ENCODE measurements at regions not wholly inside any gene's neighbourhood (a gene's known extent, or its start where the extent isn't known, plus 50 kb on each side); places are given as distances from the start of the nearest gene placed in this dataset.

- Histone ChIP-seq H3K27ac (ENCODE audit: low read depth, low read length, poor library complexity, severe bottlenecking) (no peak overlapping the region), H3K4me3 (ENCODE audit: low read depth, low read length, poor library complexity, severe bottlenecking) (no peak overlapping the region), H2AFZ (ENCODE audit: low read length) (no peak overlapping the region), H3K4me1 (ENCODE audit: insufficient read depth, low read length, poor library complexity, severe bottlenecking) (no peaks in the 10 kb centered on the region), H3K4me2 (ENCODE audit: low read length) (no peak overlapping the region), H3K79me2 (ENCODE audit: insufficient read depth, low read depth, low read length) (no peaks in the 10 kb centered on the region), H4K20me1 (ENCODE audit: insufficient read depth, low read length) (no peaks in the 10 kb centered on the region), H3K9me3 (ENCODE audit: low read length) (no peaks in the 10 kb centered on the region), H3K36me3 (ENCODE audit: insufficient read depth, low read length) (no peaks in the 10 kb centered on the region), H3K9me2 (ENCODE audit: insufficient read depth, low read length) (no peaks in the 10 kb centered on the region)
- DNase-seq (ENCODE audit: low spot score): no peak
- intact Hi-C loops (cut with micrococcal nuclease; ENCODE audit: unreplicated experiment): no loop called here
- ChIA-PET CTCF (ENCODE audit: unreplicated experiment) (no interaction called here), POLR2A (no interaction called here)
- no TSS peak for BruUV-seq (replicated peaks)
- TF ChIP-seq CTCF (conservative IDR thresholded peaks at IDR 0.05; ENCODE audit: low read length) (no peak), EZH2phosphoT487 (IDR thresholded peaks at IDR 0.05; ENCODE audit: borderline replicate concordance, low read depth, low read length) (no peak)
These were observed 109.7 kb upstream of the TET2 start for GRCh38 chr4:105036991-105037390.

- Histone ChIP-seq H2AFZ (ENCODE audit: low read length) (no peak overlapping the region), H3K79me2 (ENCODE audit: insufficient read depth, low read depth, low read length) (no peaks in the 10 kb centered on the region), H3K27ac (ENCODE audit: low read depth, low read length, poor library complexity, severe bottlenecking) (no peak overlapping the region), H3K9me3 (ENCODE audit: low read length) (no peaks in the 10 kb centered on the region), H3K4me2 (ENCODE audit: low read length) (no peak overlapping the region), H3K36me3 (ENCODE audit: insufficient read depth, low read length) (no peaks in the 10 kb centered on the region), H3K9me2 (ENCODE audit: insufficient read depth, low read length) (no peaks in the 10 kb centered on the region), H4K20me1 (ENCODE audit: insufficient read depth, low read length) (no peaks in the 10 kb centered on the region), H3K4me3 (ENCODE audit: low read depth, low read length, poor library complexity, severe bottlenecking) (no peak overlapping the region), H3K4me1 (ENCODE audit: insufficient read depth, low read length, poor library complexity, severe bottlenecking) (no peaks in the 10 kb centered on the region)
- intact Hi-C loops (cut with micrococcal nuclease; ENCODE audit: unreplicated experiment): no loop called here
- no TSS peak for BruUV-seq (replicated peaks)
- ChIA-PET CTCF (ENCODE audit: unreplicated experiment) (no interaction called here), POLR2A (no interaction called here)
- TF ChIP-seq EZH2phosphoT487 (IDR thresholded peaks at IDR 0.05; ENCODE audit: borderline replicate concordance, low read depth, low read length) (no peak), CTCF (conservative IDR thresholded peaks at IDR 0.05; ENCODE audit: low read length) (no peak)
- DNase-seq (ENCODE audit: low spot score): no peak
These were observed 104.2 kb upstream of the TET2 start for GRCh38 chr4:105042451-105042850.

DNA sequence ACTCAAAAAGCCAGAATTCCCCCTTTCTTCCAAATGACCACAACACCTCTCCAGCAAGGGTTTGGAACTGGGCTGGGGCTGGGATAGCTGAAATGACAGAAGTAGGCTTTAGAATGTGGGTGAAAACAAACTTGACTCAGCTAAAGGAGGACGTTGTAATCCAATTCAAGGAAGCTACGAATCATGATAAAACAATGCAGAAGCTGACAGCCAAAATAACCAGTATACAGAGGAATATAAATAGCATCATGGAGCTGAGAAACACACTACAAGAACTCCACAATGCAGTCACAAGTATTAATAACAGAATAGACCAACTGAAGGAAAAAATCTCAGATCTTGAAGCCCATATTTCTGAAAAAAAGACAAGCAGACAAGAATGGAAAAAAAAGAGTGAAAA lies 95.8 kb upstream of the TET2 start:
- Histone ChIP-seq H3K36me3 (ENCODE audit: insufficient read depth, low read length) (no peaks in the 10 kb centered on the region), H3K27ac (ENCODE audit: low read depth, low read length, poor library complexity, severe bottlenecking) (no peak overlapping the region), H3K9me2 (ENCODE audit: insufficient read depth, low read length) (no peaks in the 10 kb centered on the region), H3K4me3 (ENCODE audit: low read depth, low read length, poor library complexity, severe bottlenecking) (no peak overlapping the region), H3K4me1 (ENCODE audit: insufficient read depth, low read length, poor library complexity, severe bottlenecking) (no peaks in the 10 kb centered on the region), H3K79me2 (ENCODE audit: insufficient read depth, low read depth, low read length) (no peaks in the 10 kb centered on the region), H2AFZ (ENCODE audit: low read length) (no peak overlapping the region), H3K4me2 (ENCODE audit: low read length) (no peak overlapping the region), H4K20me1 (ENCODE audit: insufficient read depth, low read length) (no peaks in the 10 kb centered on the region), H3K9me3 (ENCODE audit: low read length) (no peaks in the 10 kb centered on the region)
- DNase-seq (ENCODE audit: low spot score): no peak
- ChIA-PET POLR2A (interaction anchor here (0.6 to 0.7 kb wide), 2 partner anchors 10 to 807 kb away, joined by 3 to 4 read pairs; no protein-coding TSS in a partner anchor), CTCF (ENCODE audit: unreplicated experiment) (no interaction called here)
- intact Hi-C loops (cut with micrococcal nuclease; ENCODE audit: unreplicated experiment): no loop called here
- TF ChIP-seq CTCF (conservative IDR thresholded peaks at IDR 0.05; ENCODE audit: low read length): no peak
- no peak for TF ChIP-seq EZH2phosphoT487 (IDR thresholded peaks at IDR 0.05; ENCODE audit: borderline replicate concordance, low read depth, low read length)
- no TSS peak for BruUV-seq (replicated peaks)
